WTC11 (cell line): ENCODE measurements at regions not wholly inside any gene's neighbourhood (a gene's known extent, or its start where the extent isn't known, plus 50 kb on each side); places are given as distances from the start of the nearest gene placed in this dataset.
A peak's percentile ranks its signal among the peaks of the same experiment; 100 is the strongest.

Experiments
- ATAC-seq: fragments of 200-7000 bp; cut with Tn5 transposase; 2 replicates; pipeline ENCODE4 v1.10.0; 2021; ENCODE audit warnings: mild to moderate bottlenecking, moderate library complexity
- CTCF ChIA-PET: fragments of 300-600 bp; sonication (Branson Sonifier 250); formaldehyde crosslinking; loops from one replicate; lab custom pipeline; 2021; ENCODE audit warnings: antibody characterized with exemption; lab: Charles Lee
- POLR2A ChIA-PET: fragments of 350-600 bp; sonication (Branson Sonifier 250); formaldehyde crosslinking; loops from one replicate; lab custom pipeline; 2021; ENCODE audit warnings: antibody characterized with exemption; lab: Charles Lee
- DNase-seq: peaks from one replicate; pipeline ENCODE4 v3.0.0; 2021; ENCODE audit warnings: low spot score
- H3K27ac Mint-ChIP-seq: 2 replicates; pipeline ENCODE4 v1.8.0; 2021; ENCODE audit warnings: mixed read lengths
- H3K27me3 Mint-ChIP-seq: 2 replicates; pipeline ENCODE4 v1.8.0; 2021; ENCODE audit warnings: low read depth, mild to moderate bottlenecking, moderate library complexity, mixed read lengths
- H3K36me3 Mint-ChIP-seq: 2 replicates; pipeline ENCODE4 v1.8.0; 2021; ENCODE audit warnings: mixed read lengths
- H3K4me1 Mint-ChIP-seq: 2 replicates; pipeline ENCODE4 v1.8.0; 2022; ENCODE audit warnings: mixed read lengths
- H3K4me3 Mint-ChIP-seq: 2 replicates; pipeline ENCODE4 v1.8.0; 2021; ENCODE audit warnings: mild to moderate bottlenecking, moderate library complexity, mixed read lengths
- H3K9me3 Mint-ChIP-seq: 2 replicates; pipeline ENCODE4 v1.8.0; 2021; ENCODE audit warnings: mixed read lengths
- ETV6 ChIP-seq: sonication (generic); formaldehyde crosslinking; IDR thresholded peaks from 2 replicates; pipeline ENCODE4 v1.8.1; 2022; ENCODE audit warnings: mild to moderate bottlenecking, missing genetic modification reagents
- FOXK1 ChIP-seq: sonication (generic); formaldehyde crosslinking; IDR thresholded peaks from 2 replicates; pipeline ENCODE4 v1.8.0; 2022; ENCODE audit warnings: mild to moderate bottlenecking, moderate library complexity, missing genetic modification reagents
- GRHL2 ChIP-seq: fragments of 250-450 bp; sonication (Bioruptor Pico); IDR thresholded peaks from 2 replicates; pipeline ENCODE4 v1.8.0; 2022; ENCODE audit warnings: mild to moderate bottlenecking, moderate library complexity; ENCODE audit not compliant: insufficient replicate concordance, severe bottlenecking
- IRF2 ChIP-seq: sonication (generic); formaldehyde crosslinking; IDR thresholded peaks from 2 replicates; pipeline ENCODE4 v1.8.0; 2022; ENCODE audit warnings: low read depth, missing genetic modification reagents, borderline replicate concordance
- JAZF1 ChIP-seq: fragments of 250-450 bp; sonication (Bioruptor Pico); IDR thresholded peaks from 2 replicates; pipeline ENCODE4 v1.9.0; 2021; ENCODE audit warnings: moderate library complexity, mild to moderate bottlenecking, inconsistent platforms
- KAT7 ChIP-seq: sonication (generic); formaldehyde crosslinking; IDR thresholded peaks from 2 replicates; pipeline ENCODE4 v1.8.1; 2023; ENCODE audit warnings: missing genetic modification reagents, mild to moderate bottlenecking, borderline replicate concordance
- SMAD3 ChIP-seq: sonication (generic); formaldehyde crosslinking; IDR thresholded peaks from 2 replicates; pipeline ENCODE4 v1.8.0; 2022; ENCODE audit warnings: missing genetic modification reagents, mild to moderate bottlenecking, borderline replicate concordance
- SOX15 ChIP-seq: fragments of 250-450 bp; sonication (Bioruptor Pico); IDR thresholded peaks from 2 replicates; pipeline ENCODE4 v1.9.0; 2021; ENCODE audit warnings: mild to moderate bottlenecking
- TCF7 ChIP-seq: sonication (generic); formaldehyde crosslinking; IDR thresholded peaks from 2 replicates; pipeline ENCODE4 v1.8.0; 2022; ENCODE audit warnings: mild to moderate bottlenecking, low read depth, missing genetic modification reagents, moderate library complexity
- TP53 ChIP-seq: sonication (generic); formaldehyde crosslinking; IDR thresholded peaks from 2 replicates; pipeline ENCODE4 v1.8.1; 2023; ENCODE audit warnings: mild to moderate bottlenecking, missing genetic modification reagents
- ZNF317 ChIP-seq: sonication (generic); formaldehyde crosslinking; IDR thresholded peaks from 2 replicates; pipeline ENCODE4 v1.8.1; 2023; ENCODE audit warnings: low read depth, mild to moderate bottlenecking, moderate library complexity, missing genetic modification reagents, borderline replicate concordance
- ZNF671 ChIP-seq: fragments of 250-450 bp; sonication (Bioruptor Pico); IDR thresholded peaks from 2 replicates; pipeline ENCODE4 v1.8.0; 2021; ENCODE audit warnings: mild to moderate bottlenecking
- TF ChIP-seq, protein P1 (sequence below): fragments of 250-450 bp; sonication (Bioruptor Pico); IDR thresholded peaks from 2 replicates; pipeline ENCODE4 v1.9.0; 2021; ENCODE audit warnings: mild to moderate bottlenecking, borderline replicate concordance
- TF ChIP-seq, protein P2 (sequence below): fragments of 250-450 bp; sonication (Bioruptor Pico); IDR thresholded peaks from 2 replicates; pipeline ENCODE4 v1.8.0; 2021; ENCODE audit warnings: mild to moderate bottlenecking
- TF ChIP-seq, protein P3 (sequence below): sonication (generic); formaldehyde crosslinking; IDR thresholded peaks from 2 replicates; pipeline ENCODE4 v1.8.0; 2022; ENCODE audit warnings: mild to moderate bottlenecking, missing genetic modification reagents
- TF ChIP-seq, protein P4 (sequence below): sonication (generic); formaldehyde crosslinking; IDR thresholded peaks from 2 replicates; pipeline ENCODE4 v1.8.0; 2023; ENCODE audit warnings: missing genetic modification reagents, mild to moderate bottlenecking, borderline replicate concordance
- TF ChIP-seq, protein P5 (sequence below): sonication (generic); formaldehyde crosslinking; IDR thresholded peaks from 2 replicates; pipeline ENCODE4 v1.8.0; 2023; ENCODE audit warnings: missing genetic modification reagents
- TF ChIP-seq, protein P6 (sequence below): fragments of 250-450 bp; sonication (Bioruptor Pico); IDR thresholded peaks from 2 replicates; pipeline ENCODE4 v1.9.0; 2021; ENCODE audit warnings: moderate library complexity, mild to moderate bottlenecking, inconsistent platforms, borderline replicate concordance
- TF ChIP-seq, protein P7 (sequence below): sonication (generic); formaldehyde crosslinking; IDR thresholded peaks from 2 replicates; pipeline ENCODE4 v1.8.0; 2022; ENCODE audit warnings: mild to moderate bottlenecking, missing genetic modification reagents

DNA sequence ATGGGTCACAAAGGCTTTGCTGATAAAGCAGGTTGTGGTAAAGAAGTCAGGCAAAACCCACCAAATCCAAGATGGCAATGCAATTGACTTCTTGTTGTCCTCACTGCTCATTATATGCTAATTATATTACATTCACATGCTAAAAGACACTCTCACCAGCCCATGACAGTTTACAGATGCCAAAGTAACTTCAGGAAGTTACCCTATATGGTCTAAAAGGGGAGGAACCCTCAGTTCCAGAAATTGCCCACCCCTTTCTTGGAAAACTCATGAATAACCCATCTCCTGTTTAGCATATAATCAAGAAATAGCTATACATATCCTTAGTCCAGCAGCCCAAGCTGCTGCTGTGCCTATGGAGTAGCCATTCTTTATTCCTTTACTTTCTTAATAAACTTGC, 501.1 kb downstream of the MEI4 start (continued):
- TF ChIP-seq, protein P1, sequence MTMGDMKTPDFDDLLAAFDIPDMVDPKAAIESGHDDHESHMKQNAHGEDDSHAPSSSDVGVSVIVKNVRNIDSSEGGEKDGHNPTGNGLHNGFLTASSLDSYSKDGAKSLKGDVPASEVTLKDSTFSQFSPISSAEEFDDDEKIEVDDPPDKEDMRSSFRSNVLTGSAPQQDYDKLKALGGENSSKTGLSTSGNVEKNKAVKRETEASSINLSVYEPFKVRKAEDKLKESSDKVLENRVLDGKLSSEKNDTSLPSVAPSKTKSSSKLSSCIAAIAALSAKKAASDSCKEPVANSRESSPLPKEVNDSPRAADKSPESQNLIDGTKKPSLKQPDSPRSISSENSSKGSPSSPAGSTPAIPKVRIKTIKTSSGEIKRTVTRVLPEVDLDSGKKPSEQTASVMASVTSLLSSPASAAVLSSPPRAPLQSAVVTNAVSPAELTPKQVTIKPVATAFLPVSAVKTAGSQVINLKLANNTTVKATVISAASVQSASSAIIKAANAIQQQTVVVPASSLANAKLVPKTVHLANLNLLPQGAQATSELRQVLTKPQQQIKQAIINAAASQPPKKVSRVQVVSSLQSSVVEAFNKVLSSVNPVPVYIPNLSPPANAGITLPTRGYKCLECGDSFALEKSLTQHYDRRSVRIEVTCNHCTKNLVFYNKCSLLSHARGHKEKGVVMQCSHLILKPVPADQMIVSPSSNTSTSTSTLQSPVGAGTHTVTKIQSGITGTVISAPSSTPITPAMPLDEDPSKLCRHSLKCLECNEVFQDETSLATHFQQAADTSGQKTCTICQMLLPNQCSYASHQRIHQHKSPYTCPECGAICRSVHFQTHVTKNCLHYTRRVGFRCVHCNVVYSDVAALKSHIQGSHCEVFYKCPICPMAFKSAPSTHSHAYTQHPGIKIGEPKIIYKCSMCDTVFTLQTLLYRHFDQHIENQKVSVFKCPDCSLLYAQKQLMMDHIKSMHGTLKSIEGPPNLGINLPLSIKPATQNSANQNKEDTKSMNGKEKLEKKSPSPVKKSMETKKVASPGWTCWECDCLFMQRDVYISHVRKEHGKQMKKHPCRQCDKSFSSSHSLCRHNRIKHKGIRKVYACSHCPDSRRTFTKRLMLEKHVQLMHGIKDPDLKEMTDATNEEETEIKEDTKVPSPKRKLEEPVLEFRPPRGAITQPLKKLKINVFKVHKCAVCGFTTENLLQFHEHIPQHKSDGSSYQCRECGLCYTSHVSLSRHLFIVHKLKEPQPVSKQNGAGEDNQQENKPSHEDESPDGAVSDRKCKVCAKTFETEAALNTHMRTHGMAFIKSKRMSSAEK (CRISPR knock-in tag) = no peak

DNA sequence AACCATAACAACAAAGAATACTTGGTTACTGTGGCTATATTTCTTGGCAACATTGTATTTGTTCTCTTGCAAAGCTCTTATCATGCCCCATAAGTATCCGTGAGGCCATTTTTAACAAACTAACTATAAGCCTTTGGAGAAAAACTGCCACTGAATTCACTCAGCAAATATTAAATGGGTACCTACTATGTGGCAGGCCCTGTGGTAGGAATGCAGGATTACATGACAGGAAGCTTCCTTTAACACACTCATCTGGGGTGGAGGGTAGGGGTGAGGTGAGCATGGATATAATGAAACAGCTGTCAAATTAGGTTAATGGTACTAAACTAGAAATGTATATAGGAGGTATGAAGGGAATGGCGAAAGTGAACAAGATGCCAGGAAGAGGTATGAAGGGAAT, 504.8 kb downstream of the MEI4 start:
- ATAC-seq (peak; percentile 59), DNase-seq (no peak)
- Mint-ChIP-seq H3K9me3 (peaks cover 13% of the 10 kb centered on the region; the same call in 1 of the 2 replicates), H3K27me3 (no peaks in the 10 kb centered on the region), H3K4me3 (no peak overlapping the region), H3K27ac (no peak overlapping the region), H3K4me1 (no peaks in the 10 kb centered on the region)
- ChIA-PET CTCF (no interaction called here), POLR2A (no interaction called here)
- no peak for TF ChIP-seq FOXK1 (CRISPR knock-in tag)
- TF ChIP-seq ZNF317 (CRISPR knock-in tag) = no peak
- TF ChIP-seq, protein P2, sequence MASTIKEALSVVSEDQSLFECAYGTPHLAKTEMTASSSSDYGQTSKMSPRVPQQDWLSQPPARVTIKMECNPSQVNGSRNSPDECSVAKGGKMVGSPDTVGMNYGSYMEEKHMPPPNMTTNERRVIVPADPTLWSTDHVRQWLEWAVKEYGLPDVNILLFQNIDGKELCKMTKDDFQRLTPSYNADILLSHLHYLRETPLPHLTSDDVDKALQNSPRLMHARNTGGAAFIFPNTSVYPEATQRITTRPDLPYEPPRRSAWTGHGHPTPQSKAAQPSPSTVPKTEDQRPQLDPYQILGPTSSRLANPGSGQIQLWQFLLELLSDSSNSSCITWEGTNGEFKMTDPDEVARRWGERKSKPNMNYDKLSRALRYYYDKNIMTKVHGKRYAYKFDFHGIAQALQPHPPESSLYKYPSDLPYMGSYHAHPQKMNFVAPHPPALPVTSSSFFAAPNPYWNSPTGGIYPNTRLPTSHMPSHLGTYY (CRISPR knock-in tag) = no peak
- TF ChIP-seq, protein P3, sequence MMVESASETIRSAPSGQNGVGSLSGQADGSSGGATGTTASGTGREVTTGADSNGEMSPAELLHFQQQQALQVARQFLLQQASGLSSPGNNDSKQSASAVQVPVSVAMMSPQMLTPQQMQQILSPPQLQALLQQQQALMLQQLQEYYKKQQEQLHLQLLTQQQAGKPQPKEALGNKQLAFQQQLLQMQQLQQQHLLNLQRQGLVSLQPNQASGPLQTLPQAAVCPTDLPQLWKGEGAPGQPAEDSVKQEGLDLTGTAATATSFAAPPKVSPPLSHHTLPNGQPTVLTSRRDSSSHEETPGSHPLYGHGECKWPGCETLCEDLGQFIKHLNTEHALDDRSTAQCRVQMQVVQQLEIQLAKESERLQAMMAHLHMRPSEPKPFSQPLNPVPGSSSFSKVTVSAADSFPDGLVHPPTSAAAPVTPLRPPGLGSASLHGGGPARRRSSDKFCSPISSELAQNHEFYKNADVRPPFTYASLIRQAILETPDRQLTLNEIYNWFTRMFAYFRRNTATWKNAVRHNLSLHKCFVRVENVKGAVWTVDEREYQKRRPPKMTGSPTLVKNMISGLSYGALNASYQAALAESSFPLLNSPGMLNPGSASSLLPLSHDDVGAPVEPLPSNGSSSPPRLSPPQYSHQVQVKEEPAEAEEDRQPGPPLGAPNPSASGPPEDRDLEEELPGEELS (CRISPR knock-in tag) = no peak
- TF ChIP-seq KAT7 (CRISPR knock-in tag) = no peak
- TF ChIP-seq, protein P4, sequence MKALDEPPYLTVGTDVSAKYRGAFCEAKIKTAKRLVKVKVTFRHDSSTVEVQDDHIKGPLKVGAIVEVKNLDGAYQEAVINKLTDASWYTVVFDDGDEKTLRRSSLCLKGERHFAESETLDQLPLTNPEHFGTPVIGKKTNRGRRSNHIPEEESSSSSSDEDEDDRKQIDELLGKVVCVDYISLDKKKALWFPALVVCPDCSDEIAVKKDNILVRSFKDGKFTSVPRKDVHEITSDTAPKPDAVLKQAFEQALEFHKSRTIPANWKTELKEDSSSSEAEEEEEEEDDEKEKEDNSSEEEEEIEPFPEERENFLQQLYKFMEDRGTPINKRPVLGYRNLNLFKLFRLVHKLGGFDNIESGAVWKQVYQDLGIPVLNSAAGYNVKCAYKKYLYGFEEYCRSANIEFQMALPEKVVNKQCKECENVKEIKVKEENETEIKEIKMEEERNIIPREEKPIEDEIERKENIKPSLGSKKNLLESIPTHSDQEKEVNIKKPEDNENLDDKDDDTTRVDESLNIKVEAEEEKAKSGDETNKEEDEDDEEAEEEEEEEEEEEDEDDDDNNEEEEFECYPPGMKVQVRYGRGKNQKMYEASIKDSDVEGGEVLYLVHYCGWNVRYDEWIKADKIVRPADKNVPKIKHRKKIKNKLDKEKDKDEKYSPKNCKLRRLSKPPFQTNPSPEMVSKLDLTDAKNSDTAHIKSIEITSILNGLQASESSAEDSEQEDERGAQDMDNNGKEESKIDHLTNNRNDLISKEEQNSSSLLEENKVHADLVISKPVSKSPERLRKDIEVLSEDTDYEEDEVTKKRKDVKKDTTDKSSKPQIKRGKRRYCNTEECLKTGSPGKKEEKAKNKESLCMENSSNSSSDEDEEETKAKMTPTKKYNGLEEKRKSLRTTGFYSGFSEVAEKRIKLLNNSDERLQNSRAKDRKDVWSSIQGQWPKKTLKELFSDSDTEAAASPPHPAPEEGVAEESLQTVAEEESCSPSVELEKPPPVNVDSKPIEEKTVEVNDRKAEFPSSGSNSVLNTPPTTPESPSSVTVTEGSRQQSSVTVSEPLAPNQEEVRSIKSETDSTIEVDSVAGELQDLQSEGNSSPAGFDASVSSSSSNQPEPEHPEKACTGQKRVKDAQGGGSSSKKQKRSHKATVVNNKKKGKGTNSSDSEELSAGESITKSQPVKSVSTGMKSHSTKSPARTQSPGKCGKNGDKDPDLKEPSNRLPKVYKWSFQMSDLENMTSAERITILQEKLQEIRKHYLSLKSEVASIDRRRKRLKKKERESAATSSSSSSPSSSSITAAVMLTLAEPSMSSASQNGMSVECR (CRISPR knock-in tag) = no peak
- TF ChIP-seq TCF7 (CRISPR knock-in tag) = no peak
- TF ChIP-seq GRHL2 (CRISPR knock-in tag) = no peak
- TF ChIP-seq, all 79 proteins: peak for 0
- no peaks in the 10 kb centered on the region for H3K36me3 Mint-ChIP-seq

DNA sequence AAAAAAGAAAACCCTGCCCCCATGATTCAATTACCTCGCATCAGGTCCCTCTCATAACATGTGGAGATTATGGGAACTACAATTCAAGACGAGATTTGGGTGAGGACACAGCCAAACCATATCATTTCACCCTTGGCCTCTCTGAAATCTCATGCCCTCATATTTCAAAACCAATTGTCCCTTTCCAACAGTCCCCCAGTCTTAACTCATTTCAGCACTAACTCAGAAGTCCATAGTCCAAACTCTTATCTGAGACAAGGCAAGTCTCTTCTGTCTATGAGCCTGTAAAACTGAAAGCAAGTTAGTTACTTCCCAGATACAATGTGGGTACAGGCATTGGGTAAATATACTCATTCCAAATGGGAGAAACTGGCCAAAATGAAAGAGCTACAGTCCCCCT, 536.1 kb downstream of the MEI4 start:
- DNase-seq = no peak
- Mint-ChIP-seq H3K4me1 (peaks cover 9% of the 10 kb centered on the region), H3K9me3 (peaks cover 37% of the 10 kb centered on the region), H3K27me3 (peaks cover 100% of the 10 kb centered on the region), H3K4me3 (no peak overlapping the region), H3K36me3 (peaks cover 14% of the 10 kb centered on the region), H3K27ac (no peak overlapping the region)
- ATAC-seq = no peak
- ChIA-PET CTCF (no interaction called here), POLR2A (no interaction called here)
- TF ChIP-seq, protein P5, sequence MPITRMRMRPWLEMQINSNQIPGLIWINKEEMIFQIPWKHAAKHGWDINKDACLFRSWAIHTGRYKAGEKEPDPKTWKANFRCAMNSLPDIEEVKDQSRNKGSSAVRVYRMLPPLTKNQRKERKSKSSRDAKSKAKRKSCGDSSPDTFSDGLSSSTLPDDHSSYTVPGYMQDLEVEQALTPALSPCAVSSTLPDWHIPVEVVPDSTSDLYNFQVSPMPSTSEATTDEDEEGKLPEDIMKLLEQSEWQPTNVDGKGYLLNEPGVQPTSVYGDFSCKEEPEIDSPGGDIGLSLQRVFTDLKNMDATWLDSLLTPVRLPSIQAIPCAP (CRISPR knock-in tag) = no peak
- TF ChIP-seq ZNF671 (CRISPR knock-in tag) (no peak), ETV6 (CRISPR knock-in tag) (no peak), TP53 (no peak), JAZF1 (CRISPR knock-in tag) (no peak), SOX15 (CRISPR knock-in tag) (no peak), SMAD3 (CRISPR knock-in tag) (no peak), TCF7 (CRISPR knock-in tag) (no peak), IRF2 (CRISPR knock-in tag) (no peak)
- TF ChIP-seq, protein P6, sequence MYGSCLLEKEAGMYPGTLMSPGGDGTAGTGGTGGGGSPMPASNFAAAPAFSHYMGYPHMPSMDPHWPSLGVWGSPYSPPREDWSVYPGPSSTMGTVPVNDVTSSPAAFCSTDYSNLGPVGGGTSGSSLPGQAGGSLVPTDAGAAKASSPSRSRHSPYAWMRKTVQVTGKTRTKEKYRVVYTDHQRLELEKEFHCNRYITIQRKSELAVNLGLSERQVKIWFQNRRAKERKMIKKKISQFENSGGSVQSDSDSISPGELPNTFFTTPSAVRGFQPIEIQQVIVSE (CRISPR knock-in tag) = no peak
- TF ChIP-seq, protein P7, sequence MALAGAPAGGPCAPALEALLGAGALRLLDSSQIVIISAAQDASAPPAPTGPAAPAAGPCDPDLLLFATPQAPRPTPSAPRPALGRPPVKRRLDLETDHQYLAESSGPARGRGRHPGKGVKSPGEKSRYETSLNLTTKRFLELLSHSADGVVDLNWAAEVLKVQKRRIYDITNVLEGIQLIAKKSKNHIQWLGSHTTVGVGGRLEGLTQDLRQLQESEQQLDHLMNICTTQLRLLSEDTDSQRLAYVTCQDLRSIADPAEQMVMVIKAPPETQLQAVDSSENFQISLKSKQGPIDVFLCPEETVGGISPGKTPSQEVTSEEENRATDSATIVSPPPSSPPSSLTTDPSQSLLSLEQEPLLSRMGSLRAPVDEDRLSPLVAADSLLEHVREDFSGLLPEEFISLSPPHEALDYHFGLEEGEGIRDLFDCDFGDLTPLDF (CRISPR knock-in tag) = no peak
